ENCODE measurements at regions not wholly inside any gene's neighbourhood (a gene's known extent, or its start where the extent isn't known, plus 50 kb on each side); places are given as distances from the start of the nearest gene placed in this dataset.

GRCh38 chr2:38496927-38497669, 105.6 kb downstream of the HNRNPLL start (continued):
- TF ChIP-seq JARID2 (CRISPR knock-in tag; IDR thresholded peaks at IDR 0.05; ENCODE audit: insufficient replicate concordance) (no peak), HMG20A (CRISPR knock-in tag; IDR thresholded peaks at IDR 0.05; ENCODE audit: borderline replicate concordance) (peak; percentile 92), ZBTB40 (IDR thresholded peaks at IDR 0.05) (no peak), ZBTB40 (CRISPR knock-in tag; IDR thresholded peaks at IDR 0.05) (no peak), MBD4 (IDR thresholded peaks at IDR 0.05; ENCODE audit: borderline replicate concordance, low read length) (no peak), PHF20 (CRISPR knock-in tag; IDR thresholded peaks at IDR 0.05) (no peak), CEBPB (IDR thresholded peaks at IDR 0.05; ENCODE audit: borderline replicate concordance, low read depth, low read length) (peak; percentile 90), ZNF589 (CRISPR knock-in tag; conservative IDR thresholded peaks at IDR 0.05) (no peak), ZNF407 (CRISPR knock-in tag; IDR thresholded peaks at IDR 0.05; ENCODE audit: not compliant biosample characterization) (no peak), ZNF570 (CRISPR knock-in tag; IDR thresholded peaks at IDR 0.05; ENCODE audit: borderline replicate concordance) (no peak), ZNF501 (CRISPR knock-in tag; IDR thresholded peaks at IDR 0.05) (peak; percentile 51; the same call in 1 of the 2 replicates), ETV5 (CRISPR knock-in tag; IDR thresholded peaks at IDR 0.05; ENCODE audit: borderline replicate concordance) (peak; percentile 64; the same call in 1 of the 2 replicates)
